ENCODE measurements at regions not wholly inside any gene's neighbourhood (a gene's known extent, or its start where the extent isn't known, plus 50 kb on each side); places are given as distances from the start of the nearest gene placed in this dataset.
"Not testable (repeated sequence)": the region's sequence is repeated elsewhere in the genome, so short reads cannot be mapped to it uniquely, and the experiment has no call there.

DNA sequence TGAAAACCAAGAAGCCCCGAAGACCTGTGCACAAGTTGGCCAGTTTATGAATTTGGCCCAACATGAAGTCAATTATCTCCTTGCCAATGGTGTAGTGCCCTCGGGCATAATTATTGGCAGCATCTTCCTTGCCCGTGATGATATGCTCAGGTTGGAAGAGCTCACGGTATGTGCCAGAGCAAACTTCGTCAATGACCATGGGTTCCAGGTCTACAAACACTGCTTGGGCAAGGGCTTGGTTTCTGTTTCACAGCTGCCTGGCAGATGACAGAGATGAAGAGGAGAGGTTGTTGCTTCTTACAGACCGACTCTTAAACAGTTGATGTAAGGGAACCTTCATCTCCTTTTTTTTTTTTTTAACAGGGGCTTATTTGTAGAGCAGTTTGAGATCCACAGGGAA, 135.6 kb upstream of the PLS3 start:
- Mint-ChIP-seq H3K9me3 (no peaks in the 10 kb centered on the region), H3K4me1 (ENCODE audit: low read depth) (no peaks in the 10 kb centered on the region), H3K36me3 (ENCODE audit: low read depth) (no peaks in the 10 kb centered on the region), H3K27me3 (no peaks in the 10 kb centered on the region), H3K4me3 (no peak overlapping the region), H3K27ac (no peak overlapping the region)

DNA sequence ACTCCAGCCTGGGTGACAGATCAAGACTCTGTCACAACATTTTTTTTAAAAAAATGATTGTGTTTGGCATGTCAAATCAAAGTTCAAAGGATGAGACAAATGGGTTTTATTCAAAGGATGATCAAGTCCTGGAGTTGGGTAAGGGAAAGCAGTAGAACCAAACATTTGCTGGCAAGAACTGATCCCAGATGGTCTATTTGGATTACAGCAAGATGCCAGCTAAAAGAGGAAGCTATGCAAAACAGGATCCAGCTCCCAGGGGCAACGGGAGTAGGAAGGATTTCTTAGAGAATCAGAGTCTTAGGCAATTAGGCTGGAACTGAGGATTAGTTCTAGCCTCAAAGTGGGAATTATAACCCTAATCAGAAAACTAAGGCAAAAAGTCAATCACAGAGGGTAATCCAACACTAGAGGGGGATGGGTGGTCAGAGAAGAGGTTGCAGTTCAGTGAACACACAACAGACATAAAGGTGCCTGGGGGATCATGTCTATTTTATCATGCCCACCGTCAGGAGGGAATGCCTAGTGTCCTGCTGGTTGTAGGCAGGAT, 133.0 kb upstream of the PLS3 start:
- H3K4me1 Mint-ChIP-seq (ENCODE audit: low read depth) = no peaks in the 10 kb centered on the region
- no peaks in the 10 kb centered on the region for H3K36me3 Mint-ChIP-seq (ENCODE audit: low read depth)
- no peaks in the 10 kb centered on the region for H3K9me3 Mint-ChIP-seq
- no peaks in the 10 kb centered on the region for H3K27me3 Mint-ChIP-seq
- no peak overlapping the region for H3K27ac Mint-ChIP-seq
- H3K4me3 Mint-ChIP-seq = no peak overlapping the region

DNA sequence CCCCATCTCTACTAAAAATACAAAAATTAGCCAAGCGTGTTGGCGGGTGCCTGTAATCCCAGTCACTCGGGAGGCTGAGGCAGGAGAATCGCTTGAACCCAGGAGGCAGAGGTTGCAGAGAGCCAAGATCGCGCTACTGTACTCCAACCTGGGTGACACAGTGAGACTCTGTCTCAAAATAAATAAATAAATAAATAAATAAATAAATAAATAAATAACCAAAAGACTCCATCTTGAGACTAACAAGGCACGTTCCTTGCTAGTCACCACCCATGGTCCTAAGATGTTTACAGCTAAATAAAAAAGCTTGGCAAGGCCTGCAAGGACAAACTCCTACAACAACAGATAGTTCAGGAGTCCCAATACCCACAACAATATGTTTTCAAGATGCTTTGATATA, 126.1 kb upstream of the PLS3 start:
- H3K27ac Mint-ChIP-seq; H3K4me1 Mint-ChIP-seq (ENCODE audit: low read depth); H3K27me3 Mint-ChIP-seq; H3K9me3 Mint-ChIP-seq; H3K4me3 Mint-ChIP-seq; H3K36me3 Mint-ChIP-seq (ENCODE audit: low read depth): not testable (repeated sequence)

DNA sequence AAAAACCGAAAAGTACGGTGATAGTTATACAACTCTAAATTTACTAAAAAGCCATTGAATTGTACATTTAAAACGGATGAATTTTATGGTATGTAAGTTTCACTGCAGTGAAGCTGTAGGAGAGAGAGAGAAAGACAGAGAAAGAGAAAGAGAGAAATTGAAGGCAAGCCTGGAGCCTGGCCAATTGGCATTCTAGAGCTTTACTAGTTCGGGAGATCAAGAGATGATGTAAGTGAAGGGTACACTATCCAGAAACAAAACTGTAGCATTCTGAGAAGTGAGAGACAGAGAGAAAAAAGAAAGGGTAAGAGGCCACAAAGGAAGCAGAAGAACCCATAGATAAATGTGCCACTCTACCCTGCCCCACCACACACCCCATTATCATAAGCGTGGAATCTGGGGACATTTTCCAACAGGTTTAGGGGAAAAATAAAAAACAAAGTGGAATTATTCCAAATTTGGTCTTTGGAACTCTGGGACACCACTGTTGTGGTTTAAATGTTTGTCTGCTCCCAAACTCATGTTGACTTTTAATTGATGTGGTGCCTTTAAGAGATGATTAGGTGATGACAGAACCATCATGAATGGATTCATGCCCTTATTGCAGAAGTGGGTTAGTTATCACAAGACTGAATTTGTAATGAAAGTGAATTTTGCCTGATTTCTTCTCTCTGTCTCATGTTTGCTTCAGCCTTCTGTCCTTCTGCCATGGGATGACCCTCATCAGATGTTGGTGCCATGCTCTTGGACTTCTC, 123.0 kb upstream of the PLS3 start:
- Mint-ChIP-seq H3K9me3 (no peaks in the 10 kb centered on the region), H3K36me3 (ENCODE audit: low read depth) (no peaks in the 10 kb centered on the region), H3K4me1 (ENCODE audit: low read depth) (no peaks in the 10 kb centered on the region), H3K27me3 (no peaks in the 10 kb centered on the region), H3K27ac (no peak overlapping the region), H3K4me3 (no peak overlapping the region)

DNA sequence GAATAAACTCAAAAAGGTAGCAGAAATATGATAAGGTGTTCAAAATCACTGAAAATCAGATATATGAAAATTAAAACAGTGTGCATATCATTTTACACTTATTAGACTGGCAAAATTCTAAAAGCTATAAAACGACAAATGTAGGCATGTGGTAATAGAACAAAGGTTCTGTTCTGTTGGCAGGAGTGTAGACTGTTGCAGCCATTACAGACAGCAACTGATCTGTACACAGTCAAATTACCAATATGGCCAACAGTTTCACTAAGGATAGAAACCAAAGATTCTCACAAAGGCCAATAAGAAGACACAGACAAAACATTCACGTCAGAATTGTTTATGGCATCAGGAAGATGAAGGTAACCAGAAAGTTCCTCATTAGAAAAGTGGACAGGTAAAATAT, 112.8 kb upstream of the PLS3 start:
- H3K36me3 Mint-ChIP-seq (ENCODE audit: low read depth) = no peaks in the 10 kb centered on the region
- H3K27me3 Mint-ChIP-seq = no peaks in the 10 kb centered on the region
- H3K4me1 Mint-ChIP-seq (ENCODE audit: low read depth) = no peaks in the 10 kb centered on the region

DNA sequence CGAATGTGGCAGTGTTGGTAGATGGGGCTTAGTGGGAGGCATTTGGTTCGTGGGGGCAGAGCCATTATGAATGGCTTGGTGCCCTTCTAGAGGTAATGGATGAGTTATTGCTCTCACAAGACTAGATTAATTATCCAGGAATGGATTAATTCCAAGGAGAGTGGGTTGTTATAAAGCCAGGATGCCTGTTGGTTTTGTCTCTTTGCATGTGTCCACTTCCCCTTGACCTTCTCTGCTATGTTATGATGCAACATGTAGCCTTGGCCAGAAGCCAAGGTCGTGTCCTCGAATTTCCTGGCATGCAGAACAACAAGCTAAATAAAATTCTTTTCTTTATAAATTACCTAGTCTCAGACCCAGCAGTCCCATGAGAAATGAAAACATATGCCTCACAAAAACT, 111.2 kb upstream of the PLS3 start:
- H3K4me1 Mint-ChIP-seq (ENCODE audit: low read depth) = no peaks in the 10 kb centered on the region
- no peaks in the 10 kb centered on the region for H3K9me3 Mint-ChIP-seq
- no peaks in the 10 kb centered on the region for H3K36me3 Mint-ChIP-seq (ENCODE audit: low read depth)
- no peaks in the 10 kb centered on the region for H3K27me3 Mint-ChIP-seq
- no peak overlapping the region for H3K27ac Mint-ChIP-seq
- H3K4me3 Mint-ChIP-seq = no peak overlapping the region

More for the DNA sequence above, 112.8 kb upstream of the PLS3 start:
- Mint-ChIP-seq H3K27ac (no peak overlapping the region), H3K9me3 (no peaks in the 10 kb centered on the region), H3K4me3 (no peak overlapping the region)

DNA sequence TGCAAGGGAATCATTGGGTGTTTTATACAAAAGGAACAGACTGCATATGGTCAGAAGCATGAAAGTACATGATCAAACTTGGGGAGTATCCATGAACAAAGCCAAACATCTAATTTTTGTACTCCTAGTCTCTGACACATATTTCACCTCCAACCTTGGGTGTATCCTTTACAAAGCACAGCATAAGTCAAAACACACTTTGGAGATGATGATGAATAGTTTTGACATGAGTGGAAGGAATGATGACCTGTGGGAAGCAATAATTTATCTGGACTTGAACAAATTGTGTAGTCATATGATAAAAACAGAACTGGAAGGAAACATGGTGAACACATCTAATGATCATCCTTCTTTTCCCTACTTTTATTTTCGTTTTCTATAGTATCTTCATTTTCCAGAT, 108.7 kb upstream of the PLS3 start:
- no peaks in the 10 kb centered on the region for H3K27me3 Mint-ChIP-seq
- no peaks in the 10 kb centered on the region for H3K4me1 Mint-ChIP-seq (ENCODE audit: low read depth)
- H3K27ac Mint-ChIP-seq = no peak overlapping the region
- no peak overlapping the region for H3K4me3 Mint-ChIP-seq
- H3K9me3 Mint-ChIP-seq = no peaks in the 10 kb centered on the region
- H3K36me3 Mint-ChIP-seq (ENCODE audit: low read depth) = no peaks in the 10 kb centered on the region

DNA sequence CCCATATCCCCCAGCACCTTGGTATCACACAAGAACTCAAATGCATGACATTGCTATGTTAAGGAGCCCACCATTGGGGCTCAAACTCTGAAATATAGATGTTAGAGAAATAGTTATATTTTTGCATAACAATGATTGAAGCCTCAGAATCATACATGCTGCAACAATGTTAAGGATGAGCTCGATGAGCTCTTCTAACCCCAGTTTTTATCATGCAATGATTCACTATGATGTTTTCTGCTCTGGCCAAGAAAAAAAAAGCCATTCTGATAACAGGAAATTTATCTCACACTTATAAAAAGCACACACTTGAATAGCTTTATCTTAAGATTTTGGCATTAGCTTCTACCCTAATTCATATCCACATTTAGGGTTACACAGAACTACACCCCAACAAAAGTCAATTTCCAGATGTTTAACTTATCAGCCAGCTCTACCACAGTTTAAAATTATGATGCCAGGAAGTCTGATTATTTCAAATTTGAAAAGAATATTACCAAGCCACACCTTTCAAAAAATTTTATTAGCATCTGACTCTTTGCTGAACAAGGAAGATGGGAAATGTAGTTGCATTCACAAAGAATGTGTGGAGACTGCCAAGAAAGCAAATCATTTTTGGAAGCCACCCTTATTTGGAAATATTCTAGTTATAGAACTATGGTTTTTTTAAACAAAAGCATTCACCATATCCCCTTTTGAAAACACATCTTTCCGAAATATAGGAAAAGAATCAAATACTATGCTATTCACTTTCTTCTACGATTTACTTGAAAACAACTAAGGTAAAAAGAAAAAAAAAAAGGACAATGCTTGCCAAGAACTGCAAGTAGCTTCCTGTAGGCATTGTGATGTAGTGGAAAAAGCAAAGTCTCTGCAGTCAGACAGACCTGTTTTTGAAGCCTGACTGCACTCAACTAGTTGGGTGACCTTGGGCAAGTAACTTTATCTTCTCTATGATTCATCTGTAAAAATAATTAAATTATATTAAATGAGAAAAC, 100.8 kb upstream of the PLS3 start:
- H3K4me1 Mint-ChIP-seq (ENCODE audit: low read depth) = no peaks in the 10 kb centered on the region
- no peaks in the 10 kb centered on the region for H3K36me3 Mint-ChIP-seq (ENCODE audit: low read depth)
- no peaks in the 10 kb centered on the region for H3K27me3 Mint-ChIP-seq
- no peak overlapping the region for H3K27ac Mint-ChIP-seq
- no peaks in the 10 kb centered on the region for H3K9me3 Mint-ChIP-seq
- H3K4me3 Mint-ChIP-seq = no peak overlapping the region

DNA sequence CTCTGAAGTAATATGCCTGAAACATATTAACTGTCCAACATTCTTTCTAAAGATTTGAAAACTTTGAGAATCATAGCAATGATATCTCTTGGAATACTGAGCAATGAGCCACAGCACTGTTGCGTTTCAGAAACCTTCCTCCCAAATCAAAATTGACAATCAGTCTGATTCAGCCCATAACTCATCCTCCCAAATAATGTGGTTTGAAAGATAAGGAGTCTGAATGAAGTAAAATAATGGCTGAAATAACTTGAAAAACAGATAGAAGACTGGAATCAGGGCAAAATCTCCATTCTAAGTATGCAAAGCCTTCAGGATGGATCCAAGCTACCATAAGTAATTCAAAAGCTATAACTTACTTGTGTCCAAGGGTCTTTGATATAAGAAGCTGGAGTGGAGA, 98.6 kb upstream of the PLS3 start:
- H3K9me3 Mint-ChIP-seq = no peaks in the 10 kb centered on the region
- no peak overlapping the region for H3K27ac Mint-ChIP-seq
- H3K4me3 Mint-ChIP-seq = no peak overlapping the region
- no peaks in the 10 kb centered on the region for H3K27me3 Mint-ChIP-seq
- no peaks in the 10 kb centered on the region for H3K36me3 Mint-ChIP-seq (ENCODE audit: low read depth)
- H3K4me1 Mint-ChIP-seq (ENCODE audit: low read depth) = no peaks in the 10 kb centered on the region

DNA sequence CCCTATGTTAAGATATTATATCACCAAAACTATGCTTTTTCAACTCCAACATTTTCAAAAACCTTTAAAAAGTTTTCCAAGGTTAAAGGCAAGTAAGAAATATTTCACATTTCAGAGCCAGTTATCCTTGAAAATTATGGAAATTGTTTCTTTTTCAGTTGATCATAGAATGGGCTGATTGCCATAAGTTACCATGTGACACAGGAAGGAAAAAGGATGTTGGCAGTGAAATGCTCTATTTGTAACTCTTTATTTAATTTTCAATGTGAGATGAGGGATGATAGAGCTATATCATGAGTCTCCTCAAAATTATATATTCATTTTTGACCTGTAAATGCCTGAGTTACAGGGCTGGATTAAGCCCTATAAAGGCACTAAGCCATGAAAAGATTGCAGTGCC, 93.0 kb upstream of the PLS3 start:
- Mint-ChIP-seq H3K36me3 (ENCODE audit: low read depth) (no peaks in the 10 kb centered on the region), H3K27me3 (no peaks in the 10 kb centered on the region), H3K27ac (no peak overlapping the region), H3K9me3 (no peaks in the 10 kb centered on the region), H3K4me1 (ENCODE audit: low read depth) (no peaks in the 10 kb centered on the region), H3K4me3 (no peak overlapping the region)

DNA sequence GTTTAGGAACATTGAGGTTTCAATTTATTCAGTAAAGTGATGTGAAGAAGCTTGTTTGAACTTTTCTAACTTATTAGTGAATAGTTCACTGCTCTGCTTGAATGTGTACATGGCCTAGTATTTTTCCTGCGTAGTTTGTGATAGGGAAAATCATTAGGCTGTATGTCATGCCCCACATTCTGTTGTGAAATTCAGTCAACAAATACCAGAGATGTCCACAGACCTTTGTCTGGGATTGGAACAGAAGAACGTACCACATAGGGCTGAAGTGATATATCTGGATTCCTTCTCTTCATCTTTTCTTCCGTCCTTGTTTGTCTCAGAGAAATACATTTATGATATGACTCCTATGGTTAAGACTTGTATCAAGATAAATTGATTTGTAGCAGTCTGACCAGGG, 88.8 kb upstream of the PLS3 start:
- H3K4me1 Mint-ChIP-seq (ENCODE audit: low read depth) = no peaks in the 10 kb centered on the region
- no peaks in the 10 kb centered on the region for H3K36me3 Mint-ChIP-seq (ENCODE audit: low read depth)
- H3K4me3 Mint-ChIP-seq = no peak overlapping the region
- no peaks in the 10 kb centered on the region for H3K9me3 Mint-ChIP-seq
- H3K27ac Mint-ChIP-seq = no peak overlapping the region
- H3K27me3 Mint-ChIP-seq = no peaks in the 10 kb centered on the region

DNA sequence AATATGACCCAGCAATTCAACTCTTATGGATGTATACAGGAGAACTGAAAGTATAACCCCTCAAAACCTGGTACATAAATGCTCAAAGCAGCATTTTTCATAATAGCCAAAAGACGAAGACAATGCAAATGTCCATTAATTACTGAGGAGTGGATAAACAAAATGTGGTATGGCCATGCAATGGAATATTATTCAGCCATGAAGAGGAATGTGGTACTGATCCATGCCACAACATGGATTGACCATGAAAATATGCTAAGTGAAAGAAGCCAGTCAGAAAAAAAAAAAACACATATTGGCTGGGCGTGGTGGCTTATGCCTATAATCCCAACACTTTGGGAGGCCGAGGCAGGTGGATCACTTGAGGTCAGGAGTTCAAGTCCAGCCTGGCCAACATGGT, 74.5 kb upstream of the PLS3 start:
- no peaks in the 10 kb centered on the region for H3K36me3 Mint-ChIP-seq (ENCODE audit: low read depth)
- H3K4me3 Mint-ChIP-seq = no peak overlapping the region
- H3K4me1 Mint-ChIP-seq (ENCODE audit: low read depth) = no peaks in the 10 kb centered on the region
- H3K27me3 Mint-ChIP-seq = no peaks in the 10 kb centered on the region
- no peak overlapping the region for H3K27ac Mint-ChIP-seq
- no peaks in the 10 kb centered on the region for H3K9me3 Mint-ChIP-seq

DNA sequence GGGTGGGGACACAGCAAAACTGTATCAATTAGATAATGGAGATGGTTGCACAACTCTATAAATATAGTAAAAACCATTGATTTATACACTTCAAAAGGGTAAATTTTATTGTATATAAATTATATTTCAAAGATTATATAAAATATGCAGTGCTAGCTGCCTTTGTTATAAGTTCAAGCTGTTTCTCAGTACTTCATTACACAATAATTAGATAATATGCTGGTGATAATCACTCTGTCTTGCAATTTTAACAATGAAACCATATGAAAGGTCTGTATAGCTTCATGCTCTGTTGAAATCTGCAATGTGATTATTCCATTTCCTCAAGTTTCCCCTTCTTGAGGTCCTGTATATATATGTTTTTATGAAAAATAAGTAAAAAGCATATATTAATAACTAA, 73.4 kb upstream of the PLS3 start:
- no peaks in the 10 kb centered on the region for H3K9me3 Mint-ChIP-seq
- H3K36me3 Mint-ChIP-seq (ENCODE audit: low read depth) = no peaks in the 10 kb centered on the region
- H3K27me3 Mint-ChIP-seq = no peaks in the 10 kb centered on the region
- H3K4me3 Mint-ChIP-seq = no peak overlapping the region
- H3K4me1 Mint-ChIP-seq (ENCODE audit: low read depth) = no peaks in the 10 kb centered on the region
- H3K27ac Mint-ChIP-seq = no peak overlapping the region

DNA sequence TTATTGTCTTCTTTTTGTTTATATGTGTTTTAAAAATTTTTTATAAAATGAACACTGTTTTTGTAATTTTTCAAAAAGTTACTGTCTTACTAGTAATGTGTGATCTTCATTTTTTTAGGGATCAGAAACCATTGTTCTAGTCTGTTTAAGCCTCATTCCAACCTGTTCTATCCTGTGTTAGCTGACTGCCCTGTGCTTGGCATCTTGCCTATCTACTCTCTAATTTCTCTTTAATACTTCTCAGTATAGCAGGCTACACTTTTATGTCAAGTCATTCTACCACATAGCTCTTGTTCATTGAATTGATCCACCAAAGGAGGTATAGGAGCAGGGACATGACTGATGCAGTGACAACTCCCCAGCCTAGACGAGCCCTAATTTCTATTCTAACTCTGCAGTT, 70.2 kb upstream of the PLS3 start:
- Mint-ChIP-seq H3K4me3 (no peak overlapping the region), H3K4me1 (ENCODE audit: low read depth) (no peaks in the 10 kb centered on the region), H3K27ac (no peak overlapping the region), H3K36me3 (ENCODE audit: low read depth) (no peaks in the 10 kb centered on the region), H3K27me3 (no peaks in the 10 kb centered on the region), H3K9me3 (no peaks in the 10 kb centered on the region)

DNA sequence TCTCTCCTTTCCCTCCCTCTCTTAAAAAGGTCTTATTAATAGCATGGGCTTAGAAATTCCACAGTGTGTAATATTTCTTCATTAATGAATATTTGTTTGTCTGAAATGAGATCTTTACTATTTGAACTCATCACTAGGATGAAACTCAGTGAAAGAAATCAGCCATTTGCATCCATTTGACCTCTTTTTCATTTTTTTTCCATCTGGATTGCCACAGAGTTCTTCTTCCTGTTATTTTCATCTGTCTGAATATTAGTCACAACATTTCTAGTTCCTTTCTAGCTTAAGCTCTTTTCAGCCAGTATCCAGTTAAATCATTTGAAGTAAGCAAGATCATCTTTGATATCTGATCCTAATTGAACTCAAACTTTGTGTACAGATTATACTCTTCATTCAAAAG, 69.2 kb upstream of the PLS3 start:
- Mint-ChIP-seq H3K27me3 (no peaks in the 10 kb centered on the region), H3K36me3 (ENCODE audit: low read depth) (no peaks in the 10 kb centered on the region)

More for the DNA sequence above, 69.2 kb upstream of the PLS3 start:
- Mint-ChIP-seq H3K4me3 (no peak overlapping the region), H3K9me3 (no peaks in the 10 kb centered on the region), H3K27ac (no peak overlapping the region), H3K4me1 (ENCODE audit: low read depth) (no peaks in the 10 kb centered on the region)
